ENCODE measurements at regions not wholly inside any gene's neighbourhood (a gene's known extent, or its start where the extent isn't known, plus 50 kb on each side); places are given as distances from the start of the nearest gene placed in this dataset.

- no peak for DNase-seq
Observed at GRCh38 chr12:24404086-24404815, 454.8 kb upstream of the SOX5 start.

- no peak for DNase-seq
Observed at GRCh38 chr12:24400533-24400932, 451.1 kb upstream of the SOX5 start.

GRCh38 chr12:24398605-24399004 is 449.1 kb upstream of the SOX5 start:
- no peak for DNase-seq

GRCh38 chr12:24396224-24396623 is 446.8 kb upstream of the SOX5 start:
- no peak for DNase-seq

- DNase-seq, result no peak
Observed at GRCh38 chr12:24394246-24394645, 444.8 kb upstream of the SOX5 start.

GRCh38 chr12:24393071-24393470 is 443.6 kb upstream of the SOX5 start:
- DNase-seq, result no peak

- DNase-seq, result no peak
Observed at GRCh38 chr12:24389394-24389793, 439.9 kb upstream of the SOX5 start.

GRCh38 chr12:24387381-24387780 is 437.9 kb upstream of the SOX5 start:
- DNase-seq, result no peak

- no peak for DNase-seq
Observed at GRCh38 chr12:24386836-24387235, 437.4 kb upstream of the SOX5 start.

GRCh38 chr12:24381790-24382189 is 432.3 kb upstream of the SOX5 start:
- DNase-seq, result no peak

- no peak for DNase-seq
Observed at GRCh38 chr12:24379861-24380521, 430.5 kb upstream of the SOX5 start.

GRCh38 chr12:24379433-24379832 is 430.0 kb upstream of the SOX5 start:
- DNase-seq, result no peak

- no peak for DNase-seq
Observed at GRCh38 chr12:24378548-24379407, 429.3 kb upstream of the SOX5 start.

GRCh38 chr12:24374452-24374851 is 425.0 kb upstream of the SOX5 start:
- DNase-seq, result no peak

- no peak for DNase-seq
Observed at GRCh38 chr12:24373004-24373403, 423.5 kb upstream of the SOX5 start.

- DNase-seq, result no peak
Observed at GRCh38 chr12:24366514-24366913, 417.0 kb upstream of the SOX5 start.

GRCh38 chr12:24364921-24365320 is 415.5 kb upstream of the SOX5 start:
- no peak for DNase-seq

- no peak for DNase-seq
Observed at GRCh38 chr12:24363177-24363754, 413.8 kb upstream of the SOX5 start.

GRCh38 chr12:24361877-24362580 is 412.6 kb upstream of the SOX5 start:
- no peak for DNase-seq

- no peak for DNase-seq
Observed at GRCh38 chr12:24360907-24361306, 411.4 kb upstream of the SOX5 start.

GRCh38 chr12:24360461-24360860 is 411.0 kb upstream of the SOX5 start:
- DNase-seq, result no peak

GRCh38 chr12:24360057-24360456 is 410.6 kb upstream of the SOX5 start:
- DNase-seq, result no peak

- no peak for DNase-seq
Observed at GRCh38 chr12:24359418-24359817, 409.9 kb upstream of the SOX5 start.
